IPS-18c (cell line): ENCODE measurements at regions not wholly inside any gene's neighbourhood (a gene's known extent, or its start where the extent isn't known, plus 50 kb on each side); places are given as distances from the start of the nearest gene placed in this dataset.
"Not testable (repeated sequence)": the region's sequence is repeated elsewhere in the genome, so short reads cannot be mapped to it uniquely, and the experiment has no call there.

Experiments used
- H3K4me3 ChIP-seq: 2 replicates; pipeline ENCODE4 v1.7.0; 2013; ENCODE audit warnings: low read depth, mild to moderate bottlenecking, low read length, moderate library complexity; ENCODE audit not compliant: insufficient read depth
- H3K9me3 ChIP-seq: one replicate; pipeline ENCODE4 v1.6.1; 2013; ENCODE audit warnings: mild to moderate bottlenecking, low read length, moderate library complexity; ENCODE audit not compliant: control insufficient read depth, insufficient read depth

- Histone ChIP-seq H3K4me3 (no peak overlapping the region), H3K9me3 (no peaks in the 10 kb centered on the region)
Observed at GRCh38 chr19:32040236-32040635, 305.2 kb upstream of the ZNF507 start.

GRCh38 chr19:32041681-32042292, 303.6 kb upstream of the ZNF507 start:
- no peaks in the 10 kb centered on the region for H3K9me3 ChIP-seq
- 0 out of 2 replicates have a peak overlapping the region, but pooled peaks have one; percentile 32 for H3K4me3 ChIP-seq

- no peak overlapping the region for H3K4me3 ChIP-seq
- no peaks in the 10 kb centered on the region for H3K9me3 ChIP-seq
Observed at GRCh38 chr19:32047788-32048187, 297.6 kb upstream of the ZNF507 start.

GRCh38 chr19:32053376-32053775, 292.0 kb upstream of the ZNF507 start:
- H3K9me3 ChIP-seq: no peaks in the 10 kb centered on the region
- no peak overlapping the region for H3K4me3 ChIP-seq

- Histone ChIP-seq H3K4me3 (no peak overlapping the region), H3K9me3 (no peaks in the 10 kb centered on the region)
Observed at GRCh38 chr19:32053861-32054260, 291.5 kb upstream of the ZNF507 start.

GRCh38 chr19:32058131-32058530, 287.3 kb upstream of the ZNF507 start:
- Histone ChIP-seq H3K9me3 (no peaks in the 10 kb centered on the region), H3K4me3 (no peak overlapping the region)

GRCh38 chr19:32061315-32061714, 284.1 kb upstream of the ZNF507 start:
- Histone ChIP-seq H3K4me3 (no peak overlapping the region), H3K9me3 (no peaks in the 10 kb centered on the region)

GRCh38 chr19:32063601-32064000, 281.8 kb upstream of the ZNF507 start:
- no peaks in the 10 kb centered on the region for H3K9me3 ChIP-seq
- H3K4me3 ChIP-seq: no peak overlapping the region

- H3K9me3 ChIP-seq: no peaks in the 10 kb centered on the region
Observed at GRCh38 chr19:32066056-32066455, 279.4 kb upstream of the ZNF507 start.

GRCh38 chr19:32067685-32068084, 277.7 kb upstream of the ZNF507 start:
- Histone ChIP-seq H3K9me3 (no peaks in the 10 kb centered on the region), H3K4me3 (no peak overlapping the region)

More at GRCh38 chr19:32066056-32066455, 279.4 kb upstream of the ZNF507 start:
- no peak overlapping the region for H3K4me3 ChIP-seq

GRCh38 chr19:32068793-32069192, 276.6 kb upstream of the ZNF507 start:
- no peak overlapping the region for H3K4me3 ChIP-seq
- no peaks in the 10 kb centered on the region for H3K9me3 ChIP-seq

- Histone ChIP-seq H3K4me3 (no peak overlapping the region), H3K9me3 (no peaks in the 10 kb centered on the region)
Observed at GRCh38 chr19:32070101-32070500, 275.3 kb upstream of the ZNF507 start.

GRCh38 chr19:32082028-32082427, 263.4 kb upstream of the ZNF507 start:
- no peak overlapping the region for H3K4me3 ChIP-seq
- no peaks in the 10 kb centered on the region for H3K9me3 ChIP-seq

- not testable (repeated sequence) for H3K4me3 ChIP-seq
Observed at GRCh38 chr19:32084756-32085363, 260.6 kb upstream of the ZNF507 start.

GRCh38 chr19:32091241-32091640, 254.2 kb upstream of the ZNF507 start:
- no peak overlapping the region for H3K4me3 ChIP-seq
- no peaks in the 10 kb centered on the region for H3K9me3 ChIP-seq

More at GRCh38 chr19:32084756-32085363, 260.6 kb upstream of the ZNF507 start:
- H3K9me3 ChIP-seq: not testable (repeated sequence)

- Histone ChIP-seq H3K4me3 (no peak overlapping the region), H3K9me3 (peaks cover 3% of the 10 kb centered on the region)
Observed at GRCh38 chr19:32097011-32097410, 248.4 kb upstream of the ZNF507 start.

- Histone ChIP-seq H3K9me3 (peaks cover 3% of the 10 kb centered on the region), H3K4me3 (no peak overlapping the region)
Observed at GRCh38 chr19:32097620-32098019, 247.8 kb upstream of the ZNF507 start.

GRCh38 chr19:32098968-32099367, 246.4 kb upstream of the ZNF507 start:
- peaks cover 3% of the 10 kb centered on the region for H3K9me3 ChIP-seq
- no peak overlapping the region for H3K4me3 ChIP-seq

- H3K9me3 ChIP-seq: peaks cover 3% of the 10 kb centered on the region
- H3K4me3 ChIP-seq: no peak overlapping the region
Observed at GRCh38 chr19:32101206-32101605, 244.2 kb upstream of the ZNF507 start.
